Activated naive CD8-positive, alpha-beta T cell treated with anti-CD3 and anti-CD28 coated beads, Interleukin-2, amount 10 ng/mL, durations not matched to agents 7 days and 5 days (primary cell): ENCODE measurements at regions not wholly inside any gene's neighbourhood (a gene's known extent, or its start where the extent isn't known, plus 50 kb on each side); places are given as distances from the start of the nearest gene placed in this dataset.

ENCODE experiments used
- ATAC-seq: fragments of 150-1000 bp; cut with Tn5 transposase; one replicate; pipeline ENCODE4 v1.10.0; 2021; ENCODE audit warnings: low read depth, moderate library complexity
- POLR2A ChIA-PET: fragments of 350-600 bp; sonication (Branson Sonifier 250); formaldehyde crosslinking; loops from one replicate; lab custom pipeline; 2021; ENCODE audit warnings: antibody characterized with exemption; lab: Charles Lee
- DNase-seq: peaks from one replicate; pipeline ENCODE4 v3.0.0; 2021
- H3K27ac Mint-ChIP-seq: one replicate; pipeline ENCODE4 v1.8.0; 2022; ENCODE audit warnings: mild to moderate bottlenecking, mixed read lengths
- H3K27me3 Mint-ChIP-seq: one replicate; pipeline ENCODE4 v1.8.0; 2022; ENCODE audit warnings: mild to moderate bottlenecking, moderate library complexity, mixed read lengths
- H3K36me3 Mint-ChIP-seq: one replicate; pipeline ENCODE4 v1.8.0; 2021; ENCODE audit warnings: mild to moderate bottlenecking, mixed read lengths
- H3K4me1 Mint-ChIP-seq: one replicate; pipeline ENCODE4 v1.8.0; 2021; ENCODE audit warnings: mixed read lengths
- H3K4me3 Mint-ChIP-seq: one replicate; pipeline ENCODE4 v1.8.0; 2022; ENCODE audit warnings: mild to moderate bottlenecking, moderate library complexity, mixed read lengths
- H3K9me3 Mint-ChIP-seq: one replicate; pipeline ENCODE4 v1.8.0; 2021; ENCODE audit warnings: mixed read lengths

DNA sequence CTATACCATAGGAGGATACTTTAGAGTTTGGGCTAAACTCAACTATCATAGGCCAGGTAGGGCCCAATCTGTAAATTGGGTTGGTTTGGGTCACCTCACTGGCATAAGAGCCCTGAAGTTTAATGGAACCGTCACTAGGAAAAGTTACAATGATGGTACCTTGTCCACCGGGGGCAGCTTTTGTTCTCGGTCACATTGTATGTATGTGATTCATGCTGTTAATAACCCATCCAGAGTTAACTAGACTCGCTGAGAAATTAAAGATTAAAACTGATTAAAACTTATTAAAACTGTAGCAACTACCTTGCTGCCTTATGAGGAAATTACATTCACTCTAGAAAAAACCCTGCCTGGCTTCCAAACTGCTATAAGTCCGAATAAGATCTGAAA is 145.0 kb upstream of the TMCO5A start:
- DNase-seq = no peak
- no peak overlapping the region for H3K27ac Mint-ChIP-seq
- H3K9me3 Mint-ChIP-seq = no peaks in the 10 kb centered on the region
- POLR2A ChIA-PET = no interaction called here
- H3K36me3 Mint-ChIP-seq = no peaks in the 10 kb centered on the region
- H3K4me1 Mint-ChIP-seq = no peaks in the 10 kb centered on the region
- no peak overlapping the region for H3K4me3 Mint-ChIP-seq
- peaks cover 6% of the 10 kb centered on the region for H3K27me3 Mint-ChIP-seq
- ATAC-seq = no peak

DNA sequence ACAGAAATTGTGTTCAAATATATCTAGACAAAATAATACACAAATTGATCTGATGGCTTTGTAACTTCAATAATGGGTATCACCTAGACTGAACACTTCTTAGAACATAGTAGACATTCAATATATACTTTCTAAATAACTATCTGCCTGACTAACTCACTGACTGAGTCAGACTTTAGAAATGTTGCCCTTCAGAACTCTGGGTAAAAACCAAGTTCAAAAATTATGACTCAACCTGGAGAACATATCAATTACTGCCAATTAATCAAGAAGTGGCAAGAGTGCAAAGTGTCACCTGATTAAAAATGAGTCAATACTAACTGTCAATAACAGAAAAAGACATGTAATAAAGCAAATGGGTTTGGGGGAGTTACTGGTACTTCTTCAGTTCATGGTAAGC is 144.6 kb upstream of the TMCO5A start:
- H3K27me3 Mint-ChIP-seq = peaks cover 6% of the 10 kb centered on the region
- POLR2A ChIA-PET = no interaction called here
- DNase-seq (no peak), ATAC-seq (no peak)
- H3K36me3 Mint-ChIP-seq = no peaks in the 10 kb centered on the region
- no peak overlapping the region for H3K27ac Mint-ChIP-seq
- H3K9me3 Mint-ChIP-seq = no peaks in the 10 kb centered on the region
- no peaks in the 10 kb centered on the region for H3K4me1 Mint-ChIP-seq
- no peak overlapping the region for H3K4me3 Mint-ChIP-seq

GRCh38 chr15:37791693-37792092 is 142.7 kb upstream of the TMCO5A start:
- Mint-ChIP-seq H3K27ac (no peak overlapping the region), H3K9me3 (peaks cover 2% of the 10 kb centered on the region), H3K36me3 (no peaks in the 10 kb centered on the region), H3K27me3 (no peaks in the 10 kb centered on the region), H3K4me3 (no peak overlapping the region), H3K4me1 (no peaks in the 10 kb centered on the region)
- no peak for ATAC-seq
- POLR2A ChIA-PET = no interaction called here
- no peak for DNase-seq

DNA sequence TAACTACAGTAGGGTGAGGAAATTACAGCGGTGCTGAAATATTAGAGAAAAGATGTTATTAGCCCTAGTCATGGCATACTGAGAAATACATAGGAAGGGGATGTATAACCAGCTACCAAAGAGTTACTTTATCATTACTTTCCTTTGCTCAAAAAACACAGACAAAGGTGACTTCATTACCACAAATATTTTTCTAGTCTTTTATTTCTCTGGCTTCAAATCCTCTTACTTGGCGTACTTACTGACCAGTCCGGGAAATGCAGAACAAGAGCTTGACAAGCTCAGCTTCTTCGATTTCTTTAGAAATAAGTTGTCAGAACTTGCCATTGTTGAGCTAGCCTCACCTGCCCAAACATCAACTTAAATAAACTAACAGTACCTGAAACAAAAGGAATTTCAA is 142.1 kb upstream of the TMCO5A start:
- peaks cover 2% of the 10 kb centered on the region for H3K9me3 Mint-ChIP-seq

GRCh38 chr15:37793851-37794250 is 140.6 kb upstream of the TMCO5A start:
- no peaks in the 10 kb centered on the region for H3K27me3 Mint-ChIP-seq
- no peak overlapping the region for H3K4me3 Mint-ChIP-seq
- no peaks in the 10 kb centered on the region for H3K36me3 Mint-ChIP-seq
- no peak overlapping the region for H3K27ac Mint-ChIP-seq
- DNase-seq (no peak), ATAC-seq (no peak)
- POLR2A ChIA-PET = no interaction called here
- H3K4me1 Mint-ChIP-seq = no peaks in the 10 kb centered on the region
- peaks cover 2% of the 10 kb centered on the region for H3K9me3 Mint-ChIP-seq

More for the DNA sequence above, 142.1 kb upstream of the TMCO5A start:
- H3K4me1 Mint-ChIP-seq = no peaks in the 10 kb centered on the region
- DNase-seq (no peak), ATAC-seq (no peak)
- H3K36me3 Mint-ChIP-seq = no peaks in the 10 kb centered on the region
- no peak overlapping the region for H3K27ac Mint-ChIP-seq
- POLR2A ChIA-PET = no interaction called here
- H3K27me3 Mint-ChIP-seq = no peaks in the 10 kb centered on the region
- no peak overlapping the region for H3K4me3 Mint-ChIP-seq

DNA sequence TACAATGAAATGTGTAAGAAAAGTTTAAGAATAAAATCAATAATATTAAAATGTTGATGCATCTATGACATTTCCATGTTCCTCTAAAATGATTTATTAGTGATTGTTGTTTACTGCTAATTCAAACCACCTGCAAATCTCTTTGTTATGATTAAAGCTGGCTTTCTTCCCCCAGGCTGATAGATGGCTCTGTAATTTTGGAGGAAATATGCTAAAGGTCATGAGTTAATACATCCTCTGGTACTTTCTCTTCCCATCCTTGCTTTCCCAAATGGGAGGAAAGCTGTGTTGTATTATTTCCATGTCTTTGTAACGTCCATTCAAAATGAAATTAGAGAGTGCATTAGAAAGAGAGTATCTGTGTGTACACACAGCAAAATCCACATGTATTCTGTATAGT is 139.5 kb upstream of the TMCO5A start:
- ATAC-seq (no peak), DNase-seq (no peak)
- H3K36me3 Mint-ChIP-seq = no peaks in the 10 kb centered on the region
- no peak overlapping the region for H3K27ac Mint-ChIP-seq
- no peak overlapping the region for H3K4me3 Mint-ChIP-seq
- H3K9me3 Mint-ChIP-seq = peaks cover 2% of the 10 kb centered on the region
- H3K27me3 Mint-ChIP-seq = no peaks in the 10 kb centered on the region
- POLR2A ChIA-PET = no interaction called here
- no peaks in the 10 kb centered on the region for H3K4me1 Mint-ChIP-seq

GRCh38 chr15:37801529-37801928 is 132.9 kb upstream of the TMCO5A start:
- no peaks in the 10 kb centered on the region for H3K27me3 Mint-ChIP-seq
- DNase-seq (no peak), ATAC-seq (no peak)
- POLR2A ChIA-PET = no interaction called here
- no peak overlapping the region for H3K27ac Mint-ChIP-seq
- H3K4me1 Mint-ChIP-seq = no peaks in the 10 kb centered on the region
- H3K9me3 Mint-ChIP-seq = no peaks in the 10 kb centered on the region
- no peak overlapping the region for H3K4me3 Mint-ChIP-seq
- H3K36me3 Mint-ChIP-seq = no peaks in the 10 kb centered on the region

- DNase-seq = no peak
- POLR2A ChIA-PET = no interaction called here
- no peaks in the 10 kb centered on the region for H3K4me1 Mint-ChIP-seq
- no peaks in the 10 kb centered on the region for H3K36me3 Mint-ChIP-seq
- H3K27ac Mint-ChIP-seq = no peak overlapping the region
- no peak for ATAC-seq
- H3K4me3 Mint-ChIP-seq = no peak overlapping the region
- H3K9me3 Mint-ChIP-seq = no peaks in the 10 kb centered on the region
- no peaks in the 10 kb centered on the region for H3K27me3 Mint-ChIP-seq
Measured at GRCh38 chr15:37806808-37807207, 127.6 kb upstream of the TMCO5A start.

DNA sequence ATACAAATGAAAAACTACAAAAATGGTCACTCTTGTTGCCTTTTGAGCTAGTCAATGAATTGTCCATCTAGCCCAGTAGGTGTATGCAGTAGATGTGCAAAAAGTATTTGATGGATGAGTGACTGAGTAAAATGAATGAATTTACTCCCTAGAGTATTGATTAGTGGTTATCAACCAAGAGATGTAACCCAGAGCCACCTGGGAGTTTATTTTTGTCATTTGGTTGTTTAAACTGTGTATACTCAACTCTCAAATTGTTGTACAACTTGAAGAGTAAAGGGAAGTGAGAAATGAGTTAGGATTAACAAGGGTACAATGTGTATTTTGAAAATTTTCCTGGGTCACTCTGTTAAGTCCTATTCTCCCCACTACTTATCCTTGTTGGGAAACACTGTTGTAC is 124.1 kb upstream of the TMCO5A start:
- H3K4me1 Mint-ChIP-seq = no peaks in the 10 kb centered on the region
- H3K9me3 Mint-ChIP-seq = no peaks in the 10 kb centered on the region
- H3K36me3 Mint-ChIP-seq = no peaks in the 10 kb centered on the region
- POLR2A ChIA-PET = no interaction called here
- no peak overlapping the region for H3K27ac Mint-ChIP-seq
- H3K4me3 Mint-ChIP-seq = no peak overlapping the region
- H3K27me3 Mint-ChIP-seq = no peaks in the 10 kb centered on the region
- DNase-seq (no peak), ATAC-seq (no peak)

GRCh38 chr15:37813306-37813705 is 121.1 kb upstream of the TMCO5A start:
- POLR2A ChIA-PET = no interaction called here
- no peaks in the 10 kb centered on the region for H3K36me3 Mint-ChIP-seq
- H3K4me1 Mint-ChIP-seq = no peaks in the 10 kb centered on the region

DNA sequence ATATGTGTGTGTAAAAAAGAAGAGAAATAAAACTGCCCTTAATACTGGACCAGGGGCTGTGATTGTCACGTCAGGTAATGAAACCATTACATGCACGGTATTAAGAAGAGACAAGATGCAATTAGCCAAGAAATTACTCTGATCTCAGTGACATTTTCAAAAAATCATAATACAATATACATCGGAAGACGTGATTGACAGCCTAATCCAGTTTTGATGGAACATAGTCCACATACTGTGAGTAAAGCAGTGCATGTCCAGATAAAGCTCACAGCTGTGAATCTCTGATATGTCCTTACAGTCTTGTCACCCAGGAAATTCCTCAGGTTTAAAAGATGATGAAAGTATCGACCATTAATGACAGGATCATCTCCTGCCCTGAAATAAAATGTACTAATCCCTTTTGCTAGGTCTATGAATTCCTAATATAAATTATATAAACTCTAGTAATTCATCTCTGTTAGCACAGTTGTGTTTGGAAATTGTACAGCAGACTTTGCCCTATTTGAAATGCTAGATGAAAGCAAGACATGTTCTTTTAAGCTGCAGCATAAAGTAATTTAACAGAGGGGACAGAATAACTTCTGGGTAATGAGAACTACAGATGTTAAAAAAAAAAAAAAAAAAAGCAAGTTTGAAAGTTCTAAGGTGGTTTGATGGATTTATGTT is 119.5 kb upstream of the TMCO5A start:
- DNase-seq (no peak), ATAC-seq (no peak)
- POLR2A ChIA-PET = no interaction called here
- H3K36me3 Mint-ChIP-seq = no peaks in the 10 kb centered on the region
- no peaks in the 10 kb centered on the region for H3K4me1 Mint-ChIP-seq
- no peak overlapping the region for H3K27ac Mint-ChIP-seq
- H3K9me3 Mint-ChIP-seq = no peaks in the 10 kb centered on the region
- H3K4me3 Mint-ChIP-seq = no peak overlapping the region
- no peaks in the 10 kb centered on the region for H3K27me3 Mint-ChIP-seq

More at GRCh38 chr15:37813306-37813705, 121.1 kb upstream of the TMCO5A start:
- Mint-ChIP-seq H3K27ac (no peak overlapping the region), H3K4me3 (no peak overlapping the region), H3K9me3 (no peaks in the 10 kb centered on the region), H3K27me3 (no peaks in the 10 kb centered on the region)
- DNase-seq (no peak), ATAC-seq (no peak)

- no peak for ATAC-seq
- Mint-ChIP-seq H3K27ac (no peak overlapping the region), H3K27me3 (no peaks in the 10 kb centered on the region), H3K36me3 (no peaks in the 10 kb centered on the region), H3K9me3 (no peaks in the 10 kb centered on the region), H3K4me1 (no peaks in the 10 kb centered on the region), H3K4me3 (no peak overlapping the region)
- no peak for DNase-seq
- POLR2A ChIA-PET = no interaction called here
Measured at GRCh38 chr15:37818152-37818677, 116.2 kb upstream of the TMCO5A start.

- H3K9me3 Mint-ChIP-seq = no peaks in the 10 kb centered on the region
- no peaks in the 10 kb centered on the region for H3K4me1 Mint-ChIP-seq
- H3K4me3 Mint-ChIP-seq = no peak overlapping the region
- DNase-seq (no peak), ATAC-seq (no peak)
- H3K27ac Mint-ChIP-seq = no peak overlapping the region
- H3K36me3 Mint-ChIP-seq = no peaks in the 10 kb centered on the region
- H3K27me3 Mint-ChIP-seq = no peaks in the 10 kb centered on the region
- POLR2A ChIA-PET = no interaction called here
Measured at GRCh38 chr15:37819191-37819590, 115.2 kb upstream of the TMCO5A start.

DNA sequence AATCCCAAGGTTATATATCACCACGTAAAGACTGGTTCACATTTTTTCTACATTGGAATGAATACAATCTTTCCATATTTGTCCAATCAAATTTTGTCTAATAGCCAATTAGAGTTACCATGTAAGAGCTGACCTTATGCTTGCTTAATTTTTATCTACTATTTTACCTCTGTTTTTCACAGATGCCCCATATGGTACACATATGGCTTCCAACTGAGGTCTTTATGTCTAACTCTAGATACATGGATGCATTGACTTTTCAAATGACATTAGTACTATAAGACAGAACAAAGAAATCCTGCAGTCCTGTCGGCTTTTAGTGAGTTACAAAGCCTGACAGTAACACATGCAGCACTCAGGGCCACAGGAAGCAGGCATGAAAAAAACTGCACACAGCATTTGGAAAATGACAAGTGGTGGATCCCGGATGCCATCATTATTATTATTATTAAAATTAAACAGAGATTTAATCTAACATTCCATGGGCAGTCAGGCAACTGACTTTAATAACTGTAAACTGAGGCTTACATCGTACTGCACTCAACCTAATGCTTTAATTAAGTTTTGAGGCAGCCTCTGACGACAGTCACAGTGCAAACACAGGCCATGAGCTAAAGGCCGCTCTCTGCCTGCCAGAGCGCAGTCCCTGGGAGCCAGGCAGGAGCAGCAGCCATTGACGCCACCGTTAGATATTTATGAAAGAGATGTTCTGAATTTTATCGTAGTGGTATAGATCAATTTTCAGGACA is 113.9 kb upstream of the TMCO5A start:
- POLR2A ChIA-PET = no interaction called here
- Mint-ChIP-seq H3K27ac (no peak overlapping the region), H3K27me3 (peaks cover under 1% of the 10 kb centered on the region), H3K36me3 (no peaks in the 10 kb centered on the region), H3K9me3 (no peaks in the 10 kb centered on the region), H3K4me3 (no peak overlapping the region), H3K4me1 (no peaks in the 10 kb centered on the region)
- ATAC-seq (no peak), DNase-seq (no peak)
